Limb (tissue), 2 donors: ENCODE measurements at regions not wholly inside any gene's neighbourhood (a gene's known extent, or its start where the extent isn't known, plus 50 kb on each side); places are given as distances from the start of the nearest gene placed in this dataset.
"Not testable (repeated sequence)": the region's sequence is repeated elsewhere in the genome, so short reads cannot be mapped to it uniquely, and the experiment has no call there.

Experiments
- DNase-seq, 2 donors: peaks; one replicate each; pipeline ENCODE4 v3.0.0-alpha.2; 2016; ENCODE audit errors: extremely low spot score in 2 of 2

GRCh38 chr4:170705907-170706306 lies 616.2 kb upstream of the AADAT start:
- no peak for DNase-seq

DNA sequence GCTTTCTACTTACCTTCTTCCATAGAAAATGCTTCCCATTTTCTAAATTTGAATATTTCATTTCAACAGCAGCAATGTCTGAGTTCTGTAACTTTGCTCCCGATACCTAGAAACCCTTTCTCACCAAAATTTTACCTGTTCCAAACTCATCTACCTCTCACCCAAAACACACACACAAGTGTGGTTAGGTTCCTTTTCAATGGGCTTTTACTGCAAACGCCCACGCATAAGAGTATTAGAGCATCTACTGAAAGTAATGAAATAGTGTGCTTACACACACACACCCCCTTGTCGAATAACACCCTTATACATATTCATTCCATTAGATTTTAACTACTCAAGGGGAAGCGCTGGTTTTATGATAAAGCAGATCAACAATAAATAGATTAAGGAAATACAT lies 610.3 kb upstream of the AADAT start:
- DNase-seq: no peak

DNA sequence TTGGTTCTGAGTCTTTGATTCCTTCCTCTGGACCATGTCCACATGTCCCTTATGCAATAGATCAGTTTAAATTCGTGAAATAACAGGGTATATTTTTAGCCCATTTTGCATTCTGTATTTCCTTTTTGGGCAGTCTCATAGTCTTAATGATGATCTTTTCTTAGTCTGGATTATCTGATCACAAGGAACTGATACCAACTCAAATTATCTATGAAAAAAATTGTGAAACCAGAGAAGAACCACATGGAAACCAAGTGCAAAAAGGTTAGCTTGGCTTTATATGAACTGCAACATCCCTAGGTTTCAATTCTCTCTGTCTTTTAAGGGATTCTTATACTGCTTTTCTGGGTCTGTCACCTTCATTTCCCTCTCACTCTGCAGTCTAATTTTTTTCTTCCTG lies 608.6 kb upstream of the AADAT start:
- no peak for DNase-seq

- no peak for DNase-seq
These were observed 608.1 kb upstream of the AADAT start for GRCh38 chr4:170697845-170698244.

DNA sequence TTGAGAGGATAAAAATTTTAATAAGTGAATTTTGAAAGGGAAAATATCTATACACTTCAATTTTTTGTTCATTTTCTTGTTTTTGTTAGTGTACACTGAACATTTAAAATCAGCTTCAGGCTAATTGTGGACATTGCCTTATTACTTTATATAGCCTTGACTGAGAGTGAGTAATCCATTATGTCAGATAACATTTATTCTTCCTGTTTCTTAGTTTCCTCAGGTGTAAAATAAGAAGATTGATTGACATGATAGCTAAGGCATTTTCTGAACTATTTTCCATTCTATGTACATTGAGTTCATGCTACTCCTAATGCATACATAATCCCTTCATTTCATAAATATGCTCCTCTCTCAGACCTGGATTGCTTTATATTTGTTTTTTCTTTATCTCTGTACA lies 607.3 kb upstream of the AADAT start:
- DNase-seq: no peak

- no peak for DNase-seq
These were observed 601.4 kb upstream of the AADAT start for GRCh38 chr4:170691168-170691567.

DNA sequence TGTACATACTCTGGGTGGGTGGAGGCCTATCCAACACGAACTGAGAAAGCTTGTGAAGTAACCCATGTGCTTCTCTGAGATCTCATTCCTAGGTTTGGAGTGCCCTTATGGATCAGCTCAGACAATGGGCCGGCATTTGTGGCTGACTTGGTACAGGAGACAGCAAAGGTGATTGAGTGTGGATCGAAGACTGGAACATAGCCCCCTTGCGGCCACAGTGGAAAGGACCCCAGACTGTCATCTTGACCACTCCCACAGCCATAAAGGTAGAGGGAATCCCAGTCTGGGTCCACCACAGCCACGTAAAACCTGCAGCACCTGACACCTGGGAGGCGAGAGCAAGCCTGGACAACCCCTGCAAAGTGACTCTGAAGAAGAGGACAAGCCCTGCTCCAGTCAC lies 598.0 kb upstream of the AADAT start:
- no peak for DNase-seq

DNA sequence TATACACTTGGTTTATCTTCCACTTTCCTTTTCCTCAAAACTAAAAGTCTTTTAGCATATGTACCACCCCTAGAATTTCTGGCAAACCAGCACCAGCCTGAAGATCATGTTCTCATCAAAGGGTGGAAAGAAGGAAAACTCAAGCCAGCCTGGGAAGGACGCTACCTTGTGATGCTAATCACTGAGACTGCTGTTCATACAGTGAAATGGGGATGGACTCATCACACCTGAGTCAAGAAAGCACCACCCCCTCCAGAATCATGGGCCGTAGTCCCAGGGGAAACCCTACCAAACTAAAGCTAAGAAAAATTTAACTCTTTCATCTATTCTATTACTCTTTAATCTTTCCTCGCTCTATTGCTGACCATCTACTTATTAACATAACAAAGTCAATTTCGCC lies 595.9 kb upstream of the AADAT start:
- DNase-seq: not testable (repeated sequence)

- DNase-seq: no peak
These were observed 593.0 kb upstream of the AADAT start for GRCh38 chr4:170682558-170683294.

GRCh38 chr4:170682087-170682486 lies 592.3 kb upstream of the AADAT start:
- DNase-seq: not testable (repeated sequence)

DNA sequence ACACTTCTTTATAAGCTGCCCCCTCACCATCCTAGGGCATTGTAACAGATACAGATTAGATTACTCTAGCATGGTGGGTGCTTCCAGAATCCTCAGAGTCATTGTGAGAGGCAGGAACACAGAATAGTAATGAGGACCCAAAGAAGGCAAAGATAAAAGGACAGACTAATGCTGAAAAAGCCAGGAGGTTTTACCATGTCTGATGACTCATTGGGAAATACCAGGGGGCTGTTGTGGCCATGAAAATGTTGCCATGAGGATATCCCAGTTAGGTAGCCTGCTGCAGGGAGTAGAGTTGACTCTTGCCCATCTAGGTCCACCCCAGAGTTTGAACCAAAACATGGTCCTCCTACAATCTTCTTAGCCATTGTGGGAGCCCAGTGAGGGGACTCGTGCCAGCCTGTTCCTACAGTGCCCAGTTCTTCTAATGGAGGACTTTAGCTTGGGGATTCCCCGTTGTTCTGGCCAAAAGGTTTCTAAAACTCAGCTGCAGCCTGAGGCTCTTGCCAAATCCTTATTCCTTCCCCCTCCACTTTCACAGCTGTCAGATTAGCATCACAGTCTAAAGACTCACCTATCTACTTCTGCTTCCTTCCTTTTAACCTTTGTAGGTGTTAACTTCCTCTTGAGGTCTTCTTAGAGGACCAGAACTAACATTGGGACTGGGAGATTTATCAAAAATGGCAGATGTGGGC lies 586.0 kb upstream of the AADAT start:
- DNase-seq: no peak

GRCh38 chr4:170674176-170674575 lies 584.4 kb upstream of the AADAT start:
- DNase-seq: no peak

GRCh38 chr4:170672381-170672965 lies 582.7 kb upstream of the AADAT start:
- no peak for DNase-seq

DNA sequence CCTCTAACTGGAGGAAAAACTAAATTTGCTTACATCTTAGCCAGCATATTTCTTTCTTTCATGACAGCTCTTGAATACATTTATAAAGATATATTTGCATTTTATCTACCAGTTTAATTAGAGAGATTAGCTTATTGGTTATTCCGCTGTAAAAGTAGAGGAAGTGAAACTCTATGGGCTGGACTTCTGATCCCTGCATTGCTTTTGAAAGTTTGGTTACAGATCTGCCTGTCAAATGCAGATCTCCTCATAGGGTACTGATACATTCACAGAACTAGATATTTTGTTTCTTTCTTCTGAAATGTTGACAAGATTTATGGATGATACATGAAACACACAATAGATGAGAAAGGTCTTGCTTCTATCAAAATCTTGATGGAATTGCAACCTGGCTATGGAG lies 581.4 kb upstream of the AADAT start:
- no peak for DNase-seq

DNA sequence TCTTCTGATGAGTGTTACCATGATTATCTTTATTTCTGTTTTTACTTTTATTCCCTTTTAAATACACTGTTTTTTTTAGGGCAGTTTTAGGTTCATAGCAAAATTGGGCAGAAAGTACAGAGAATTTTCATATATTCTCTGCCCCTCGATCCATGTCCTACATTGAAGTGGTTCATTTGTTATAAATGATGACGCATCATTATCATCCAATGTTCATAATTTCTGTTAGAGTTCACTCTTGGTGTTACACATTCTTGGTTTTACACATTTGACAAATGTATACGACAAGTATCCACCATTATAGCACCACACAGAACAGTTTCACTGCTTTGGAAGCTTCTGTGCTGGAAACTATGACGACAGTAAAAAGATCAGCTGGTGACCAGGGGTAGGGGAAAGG lies 578.1 kb upstream of the AADAT start:
- DNase-seq: no peak

DNA sequence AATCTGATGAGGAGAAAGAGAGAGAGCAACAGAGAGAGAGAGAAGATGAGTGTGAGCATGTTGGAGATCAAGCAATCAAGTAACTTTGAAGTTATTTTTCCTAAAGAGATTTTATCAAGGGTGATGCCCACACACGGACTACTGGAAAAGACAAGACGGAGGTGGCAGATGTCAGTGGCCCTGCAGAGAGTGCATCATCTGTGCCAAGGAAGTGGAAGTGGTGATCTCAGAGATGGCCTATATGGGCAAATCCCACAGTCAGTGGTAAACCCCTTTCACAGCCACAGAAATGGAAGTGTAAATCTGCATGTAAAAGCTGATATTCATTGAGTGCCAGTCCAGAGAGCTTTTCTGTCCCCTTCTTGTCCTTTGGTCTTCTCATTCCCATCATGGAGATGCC lies 577.2 kb upstream of the AADAT start:
- no peak for DNase-seq

GRCh38 chr4:170662250-170662649 lies 572.5 kb upstream of the AADAT start:
- no peak for DNase-seq

DNA sequence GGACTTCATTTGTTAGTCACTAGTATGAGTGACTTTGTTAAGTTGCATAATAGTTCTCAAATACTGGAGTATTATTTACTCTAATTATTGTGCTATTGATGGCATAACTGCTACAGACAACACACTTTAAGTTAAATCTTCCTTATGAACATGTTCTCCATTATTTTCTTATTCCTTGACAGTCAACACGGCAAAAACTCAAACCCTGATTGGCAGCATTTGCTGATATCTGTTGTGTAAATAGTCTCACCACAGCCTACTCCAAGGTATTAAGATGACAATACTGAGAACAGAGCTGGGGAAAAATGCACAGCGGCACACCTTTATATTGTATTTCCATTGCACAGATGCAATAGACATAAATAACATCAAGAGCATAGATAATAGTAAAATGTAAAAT lies 568.0 kb upstream of the AADAT start:
- no peak for DNase-seq

DNA sequence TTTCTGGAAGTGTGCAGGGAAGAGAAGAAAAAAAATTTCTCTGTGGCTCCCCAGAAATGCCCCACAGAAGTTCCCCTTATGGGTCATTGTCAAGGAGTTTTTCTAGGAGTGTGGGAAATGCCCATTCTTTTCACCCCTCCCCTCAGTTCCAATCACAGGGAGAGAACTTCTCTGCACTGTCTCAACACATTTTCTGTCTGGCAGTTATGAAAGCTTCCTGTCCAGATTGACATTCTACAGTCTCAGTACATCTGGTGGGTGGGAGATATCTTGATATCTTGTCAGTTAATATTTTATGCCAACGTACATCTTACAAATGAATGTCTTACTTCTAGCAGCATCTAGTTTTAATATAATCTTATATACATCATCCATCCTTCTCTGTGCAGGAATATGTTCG lies 566.8 kb upstream of the AADAT start:
- no peak for DNase-seq

DNA sequence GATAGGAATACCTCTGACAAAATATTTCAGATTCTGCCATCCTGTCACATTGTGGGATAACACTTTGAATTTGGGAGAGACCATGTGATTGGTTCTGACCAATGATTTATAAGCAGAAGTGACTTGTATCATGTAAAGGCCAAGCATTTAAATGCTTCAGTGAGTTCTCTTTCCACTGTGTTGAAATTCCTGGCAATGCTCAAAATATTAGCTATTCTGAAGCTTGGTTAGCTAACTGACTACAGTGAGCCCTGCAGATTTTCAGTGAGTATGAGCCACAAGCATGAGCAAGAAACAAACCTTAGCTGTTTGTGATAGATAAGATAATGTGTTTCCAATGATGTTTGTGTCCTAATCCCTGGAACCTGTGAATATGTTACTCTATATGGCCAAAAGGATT lies 562.8 kb upstream of the AADAT start:
- DNase-seq: no peak

GRCh38 chr4:170651786-170652185 lies 562.0 kb upstream of the AADAT start:
- DNase-seq: no peak

DNA sequence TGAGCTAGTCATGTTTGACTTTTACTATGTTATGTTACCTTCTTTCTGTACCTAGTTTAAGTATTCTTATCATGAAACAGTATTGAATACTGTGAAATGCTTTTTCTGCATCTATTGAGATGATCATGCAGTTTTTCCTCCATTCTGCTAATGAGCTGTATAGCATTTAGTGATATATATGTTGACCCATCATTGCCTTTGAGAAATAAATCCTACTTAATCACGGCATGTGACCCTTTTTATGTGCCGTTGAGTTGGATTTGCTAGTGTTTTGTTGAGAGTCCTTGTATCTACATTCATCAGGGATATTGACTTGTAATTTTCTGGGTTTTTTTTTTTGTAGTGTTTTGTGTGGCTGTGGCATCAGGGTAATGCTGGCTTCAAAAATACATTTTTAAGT lies 537.7 kb upstream of the AADAT start:
- DNase-seq: no peak

- DNase-seq: no peak
These were observed 534.1 kb upstream of the AADAT start for GRCh38 chr4:170623899-170624298.
